ENCODE measurements at regions not wholly inside any gene's neighbourhood (a gene's known extent, or its start where the extent isn't known, plus 50 kb on each side); places are given as distances from the start of the nearest gene placed in this dataset.

DNA sequence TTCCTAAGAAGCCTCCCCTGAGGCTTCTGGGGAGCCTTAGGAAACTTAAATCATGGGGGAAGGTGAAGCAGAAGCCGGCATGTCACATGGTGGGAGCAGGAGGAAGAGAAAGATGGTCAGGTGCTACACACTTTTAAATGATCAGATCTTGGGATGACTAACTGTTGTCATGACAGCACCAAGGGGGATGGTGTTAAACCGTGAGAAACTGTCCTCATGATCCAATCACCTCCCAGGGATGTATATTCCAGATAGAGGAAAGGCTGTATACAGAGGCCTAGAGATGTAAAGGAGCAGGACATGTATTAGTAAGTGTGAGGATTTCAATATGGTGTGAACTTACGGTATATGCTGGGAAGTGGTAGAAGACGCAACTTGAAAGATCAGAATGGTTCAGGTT is 121.1 kb downstream of the CAND1 start:
- H3K27ac ChIP-seq, result no peak overlapping the region
- no peak for TF ChIP-seq ZFX (IDR thresholded peaks at IDR 0.05; ENCODE audit: borderline replicate concordance)
- TF ChIP-seq, protein P1, sequence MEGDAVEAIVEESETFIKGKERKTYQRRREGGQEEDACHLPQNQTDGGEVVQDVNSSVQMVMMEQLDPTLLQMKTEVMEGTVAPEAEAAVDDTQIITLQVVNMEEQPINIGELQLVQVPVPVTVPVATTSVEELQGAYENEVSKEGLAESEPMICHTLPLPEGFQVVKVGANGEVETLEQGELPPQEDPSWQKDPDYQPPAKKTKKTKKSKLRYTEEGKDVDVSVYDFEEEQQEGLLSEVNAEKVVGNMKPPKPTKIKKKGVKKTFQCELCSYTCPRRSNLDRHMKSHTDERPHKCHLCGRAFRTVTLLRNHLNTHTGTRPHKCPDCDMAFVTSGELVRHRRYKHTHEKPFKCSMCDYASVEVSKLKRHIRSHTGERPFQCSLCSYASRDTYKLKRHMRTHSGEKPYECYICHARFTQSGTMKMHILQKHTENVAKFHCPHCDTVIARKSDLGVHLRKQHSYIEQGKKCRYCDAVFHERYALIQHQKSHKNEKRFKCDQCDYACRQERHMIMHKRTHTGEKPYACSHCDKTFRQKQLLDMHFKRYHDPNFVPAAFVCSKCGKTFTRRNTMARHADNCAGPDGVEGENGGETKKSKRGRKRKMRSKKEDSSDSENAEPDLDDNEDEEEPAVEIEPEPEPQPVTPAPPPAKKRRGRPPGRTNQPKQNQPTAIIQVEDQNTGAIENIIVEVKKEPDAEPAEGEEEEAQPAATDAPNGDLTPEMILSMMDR (IDR thresholded peaks at IDR 0.05), result no peak

DNA sequence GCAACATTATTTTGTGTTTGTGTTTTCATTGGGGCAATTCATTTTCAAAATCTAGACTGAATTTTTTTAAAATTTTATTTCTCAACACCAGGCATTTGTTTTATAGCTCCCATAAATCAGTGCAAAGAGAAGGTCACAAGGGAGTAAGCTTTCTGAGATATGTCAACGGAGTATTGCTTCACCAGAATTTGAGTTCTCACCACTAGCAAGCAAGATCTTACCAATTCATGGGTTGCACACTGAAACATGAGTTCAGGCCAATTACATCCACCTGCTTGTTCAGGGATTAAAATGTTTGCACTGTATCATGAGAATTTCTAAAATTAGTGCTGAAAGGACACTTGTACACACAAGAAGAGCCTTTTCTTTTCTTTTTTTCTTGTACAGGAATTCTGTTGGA is 121.9 kb downstream of the CAND1 start:
- TF ChIP-seq, protein P1 (IDR thresholded peaks at IDR 0.05), result no peak
- TF ChIP-seq ZFX (IDR thresholded peaks at IDR 0.05; ENCODE audit: borderline replicate concordance), result no peak
- no peak overlapping the region for H3K27ac ChIP-seq

DNA sequence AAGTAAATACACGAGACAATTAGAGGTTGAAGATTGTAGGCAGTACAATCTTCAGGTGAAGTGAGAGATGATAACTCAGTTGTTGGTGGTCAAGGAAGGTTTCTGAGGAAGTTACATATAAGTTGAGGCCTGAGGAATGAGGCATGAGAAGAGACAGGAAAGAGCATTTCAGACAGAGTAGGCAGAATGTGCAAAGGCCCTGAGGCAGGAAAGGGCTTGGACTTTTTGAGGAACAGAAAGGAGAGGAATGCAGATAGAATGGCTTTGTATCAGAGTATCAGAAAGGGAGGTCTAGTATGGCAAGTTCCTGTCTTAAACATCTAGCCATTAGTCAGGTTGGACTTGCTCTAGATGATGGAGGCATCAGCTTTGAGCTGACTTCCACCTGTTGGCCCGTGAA is 122.5 kb downstream of the CAND1 start:
- TF ChIP-seq, protein P1 (IDR thresholded peaks at IDR 0.05), result no peak
- H3K27ac ChIP-seq, result no peak overlapping the region

DNA sequence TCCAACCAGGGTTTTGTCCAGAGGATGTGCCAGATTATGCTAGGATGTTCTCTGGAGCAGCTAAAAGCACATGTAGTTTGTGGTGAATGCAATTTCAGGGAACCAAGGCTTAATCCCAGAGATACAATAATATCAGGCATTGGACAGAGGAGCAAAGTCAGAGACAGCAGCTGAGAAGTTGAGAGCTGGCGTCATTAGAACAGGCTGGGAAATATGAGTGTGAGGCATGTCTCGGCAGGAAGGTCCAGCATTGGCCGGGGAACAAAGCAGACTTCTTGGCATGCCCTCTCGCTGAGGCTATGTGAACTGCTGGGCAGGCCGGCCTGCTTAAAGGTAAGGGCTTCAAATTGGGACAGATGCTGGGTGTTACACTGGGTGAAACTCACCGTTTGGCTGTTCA is 125.4 kb downstream of the CAND1 start:
- H3K27ac ChIP-seq, result no peak overlapping the region
- TF ChIP-seq ZFX (IDR thresholded peaks at IDR 0.05; ENCODE audit: borderline replicate concordance), result no peak
- TF ChIP-seq, protein P1 (IDR thresholded peaks at IDR 0.05), result no peak

DNA sequence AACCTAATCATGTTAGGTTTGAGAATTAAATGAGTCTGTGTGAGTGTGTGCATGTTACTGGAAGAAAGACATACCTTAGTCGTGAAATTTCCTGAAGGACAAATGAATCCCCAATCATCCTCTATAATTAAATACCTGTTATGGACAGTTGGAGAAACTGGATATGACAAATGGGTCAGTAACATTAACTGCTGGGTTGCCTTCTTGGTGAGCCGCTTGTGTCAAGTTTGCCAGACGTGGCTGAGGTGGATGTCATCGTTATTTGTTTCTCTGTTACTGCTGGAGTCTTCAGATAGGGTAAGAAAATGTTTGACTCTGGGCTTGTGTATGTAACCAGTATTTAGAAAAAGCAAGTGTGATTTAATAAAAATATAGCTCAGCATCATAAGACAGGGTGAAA is 131.6 kb downstream of the CAND1 start:
- no peak overlapping the region for H3K27ac ChIP-seq
- no peak for TF ChIP-seq ZFX (IDR thresholded peaks at IDR 0.05; ENCODE audit: borderline replicate concordance)
- TF ChIP-seq, protein P1 (IDR thresholded peaks at IDR 0.05), result no peak

DNA sequence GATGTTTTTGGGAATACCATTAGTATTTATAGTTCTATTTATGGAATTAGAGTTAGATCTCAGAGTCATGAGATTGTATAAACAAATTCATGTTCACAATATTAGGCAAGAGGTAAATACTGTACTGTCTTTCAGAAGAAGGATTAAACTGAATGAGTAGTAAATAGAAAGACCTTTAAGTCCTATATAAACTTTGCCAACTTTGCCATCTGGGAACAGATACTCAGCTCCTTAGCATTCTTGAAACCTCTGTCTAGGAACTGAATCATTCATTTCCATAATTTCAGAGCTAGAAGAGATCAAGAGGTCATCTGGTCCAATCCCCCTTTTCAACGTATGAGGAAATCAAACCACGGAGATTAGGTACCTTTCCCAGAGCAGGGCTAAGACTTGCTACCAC is 141.1 kb downstream of the CAND1 start:
- TF ChIP-seq, protein P1 (IDR thresholded peaks at IDR 0.05), result no peak
- TF ChIP-seq ZFX (IDR thresholded peaks at IDR 0.05; ENCODE audit: borderline replicate concordance), result no peak
- no peak overlapping the region for H3K27ac ChIP-seq

DNA sequence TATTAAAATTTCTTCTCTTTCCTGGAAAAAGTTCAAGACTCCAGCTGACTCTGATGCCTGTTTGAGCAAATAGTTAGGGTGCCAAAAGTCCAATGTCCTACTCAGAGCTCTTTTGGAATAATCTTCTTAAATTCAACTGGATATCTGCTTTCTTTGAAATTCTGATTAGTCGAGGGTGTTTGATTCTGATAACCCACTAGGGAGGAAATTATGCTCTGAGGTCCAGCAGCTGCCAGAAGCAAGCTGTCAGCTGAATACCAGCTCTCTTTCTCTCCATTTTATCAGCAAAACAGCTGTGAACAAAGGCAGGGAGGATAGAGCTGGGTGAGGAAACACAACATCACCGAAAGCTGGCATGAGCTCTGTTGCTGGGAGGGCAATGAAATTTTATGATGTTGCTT is 141.5 kb downstream of the CAND1 start:
- no peak for TF ChIP-seq ZFX (IDR thresholded peaks at IDR 0.05; ENCODE audit: borderline replicate concordance)
- TF ChIP-seq, protein P1 (IDR thresholded peaks at IDR 0.05), result no peak

More for the DNA sequence above, 141.5 kb downstream of the CAND1 start:
- H3K27ac ChIP-seq, result no peak overlapping the region

Measured in 22Rv1 (cell line).